ENCODE measurements at regions not wholly inside any gene's neighbourhood (a gene's known extent, or its start where the extent isn't known, plus 50 kb on each side); places are given as distances from the start of the nearest gene placed in this dataset.

- TF ChIP-seq ELK1 (IDR thresholded peaks at IDR 0.05; ENCODE audit: borderline replicate concordance, low read depth, low read length) (no peak), RFX5 (IDR thresholded peaks at IDR 0.05; ENCODE audit: low read depth, low read length) (no peak), CTCF (conservative IDR thresholded peaks at IDR 0.05; ENCODE audit: low read depth, low read length) (no peak), RCOR1 (IDR thresholded peaks at IDR 0.05; ENCODE audit: insufficient replicate concordance, low read length) (no peak), POLR2A (IDR thresholded peaks at IDR 0.05; ENCODE audit: low read depth, low read length) (no peak), RAD21 (IDR thresholded peaks at IDR 0.05; ENCODE audit: low read length) (no peak), SMC3 (IDR thresholded peaks at IDR 0.05; ENCODE audit: low read depth, low read length) (no peak), MXI1 (IDR thresholded peaks at IDR 0.05; ENCODE audit: borderline replicate concordance, low read depth, low read length) (no peak), FOS (IDR thresholded peaks at IDR 0.05; ENCODE audit: low read depth, low read length) (no peak), USF2 (IDR thresholded peaks at IDR 0.05; ENCODE audit: low read depth, low read length) (no peak)
Measured at GRCh38 chr7:136180984-136181383, 203.8 kb upstream of the MTPN start.
